SH-SY5Y (cell line): ENCODE measurements at regions not wholly inside any gene's neighbourhood (a gene's known extent, or its start where the extent isn't known, plus 50 kb on each side); places are given as distances from the start of the nearest gene placed in this dataset.

Experiments used
- GATA2 ChIP-seq: IDR thresholded peaks from 2 replicates; pipeline ENCODE4 v1.6.1; 2011; ENCODE audit warnings: mild to moderate bottlenecking, low read depth, low read length
- GATA3 ChIP-seq: IDR thresholded peaks from 2 replicates; pipeline ENCODE4 v1.6.1; 2011; ENCODE audit warnings: low read depth, mild to moderate bottlenecking, low read length, moderate library complexity

GRCh38 chr6:44590471-44590870 lies 203.0 kb downstream of the CDC5L start:
- TF ChIP-seq GATA2 = no peak

DNA sequence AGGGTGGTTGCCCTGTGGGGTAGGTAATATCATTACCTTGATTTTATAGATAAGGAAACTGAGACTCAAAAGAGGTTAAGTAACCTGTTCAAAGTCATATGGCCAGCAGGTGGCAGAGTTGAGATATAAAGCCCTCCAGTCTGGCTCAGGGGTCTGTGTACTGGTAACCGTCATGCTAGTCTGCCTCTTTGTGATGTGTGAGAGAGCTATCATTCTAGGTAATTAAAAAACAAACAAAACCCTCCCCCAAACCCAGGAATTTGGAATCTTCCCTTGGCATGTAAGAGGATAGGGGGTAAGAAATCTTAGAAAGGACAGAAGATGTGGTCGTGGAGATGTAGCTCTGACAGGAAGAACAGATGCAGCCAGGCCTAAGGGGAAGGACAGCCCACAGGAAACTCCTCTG lies 206.0 kb downstream of the CDC5L start:
- no peak for TF ChIP-seq GATA3
- no peak for TF ChIP-seq GATA2

- TF ChIP-seq GATA3 = no peak
- no peak for TF ChIP-seq GATA2
These were observed 207.0 kb downstream of the CDC5L start for GRCh38 chr6:44594481-44594880.

GRCh38 chr6:44598679-44599078 lies 211.2 kb downstream of the CDC5L start:
- TF ChIP-seq GATA3 = no peak

DNA sequence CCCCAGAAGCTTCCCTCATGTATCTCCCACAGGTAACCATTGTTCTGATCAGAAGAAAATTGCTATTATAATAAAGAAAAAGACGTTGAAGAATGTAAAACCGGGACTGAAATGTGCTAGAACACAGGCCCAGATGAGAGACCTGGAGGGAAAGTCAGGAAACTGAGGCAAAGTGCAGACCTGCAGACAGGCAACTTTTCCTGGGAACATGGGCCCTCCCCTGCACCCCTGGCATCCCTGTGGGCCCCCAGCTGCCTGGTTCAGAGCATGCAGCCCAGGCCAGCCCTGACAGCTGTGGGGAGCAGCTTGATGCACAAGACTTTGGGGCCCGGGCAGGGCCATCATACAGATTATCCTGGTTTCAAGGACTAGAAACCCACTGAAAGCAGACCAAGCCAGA lies 212.2 kb downstream of the CDC5L start:
- no peak for TF ChIP-seq GATA2
- no peak for TF ChIP-seq GATA3

GRCh38 chr6:44603044-44603686 lies 215.7 kb downstream of the CDC5L start:
- no peak for TF ChIP-seq GATA2
- no peak for TF ChIP-seq GATA3

DNA sequence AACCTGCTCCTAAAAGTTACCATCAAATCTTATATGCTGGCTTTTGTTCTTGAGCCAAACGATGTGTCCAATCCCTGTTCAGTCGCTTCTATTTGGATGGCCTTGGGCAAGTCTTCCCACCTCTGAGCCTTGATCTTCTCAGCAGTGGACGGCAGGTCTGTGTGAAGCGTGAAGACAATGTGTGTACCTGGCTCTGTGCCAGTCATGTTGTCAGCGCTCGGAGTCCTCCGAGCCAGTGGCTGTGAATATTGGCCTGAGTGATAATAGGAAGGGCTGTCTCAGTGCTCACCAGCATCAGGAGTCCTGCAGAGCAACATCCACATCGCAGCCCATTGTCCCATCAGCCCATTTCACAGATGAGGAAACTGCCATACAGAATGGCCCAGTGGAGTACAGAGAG lies 219.0 kb downstream of the CDC5L start:
- no peak for TF ChIP-seq GATA2
- TF ChIP-seq GATA3 = no peak

DNA sequence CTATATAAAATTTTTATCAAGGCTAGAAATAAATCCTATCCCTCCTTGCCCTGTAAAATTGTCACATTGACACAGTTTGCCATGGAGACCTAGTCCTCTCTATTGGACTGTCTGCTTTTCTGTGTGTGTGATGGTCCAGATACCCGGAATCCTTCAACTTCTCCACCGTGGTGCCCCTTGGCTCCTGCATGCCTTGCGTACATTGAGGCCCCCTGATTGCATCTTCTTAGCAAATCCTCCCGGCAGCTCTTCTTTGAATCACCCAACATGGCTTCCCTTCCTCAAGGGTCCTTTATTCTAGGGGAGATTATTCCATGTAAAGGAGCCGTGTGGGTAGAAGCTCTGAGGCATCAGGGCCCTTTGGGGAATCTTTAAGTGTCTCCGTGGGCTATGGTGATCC lies 219.5 kb downstream of the CDC5L start:
- TF ChIP-seq GATA2 = no peak

- TF ChIP-seq GATA2 (no peak), GATA3 (no peak)
These were observed 220.7 kb downstream of the CDC5L start for GRCh38 chr6:44608175-44608574.

DNA sequence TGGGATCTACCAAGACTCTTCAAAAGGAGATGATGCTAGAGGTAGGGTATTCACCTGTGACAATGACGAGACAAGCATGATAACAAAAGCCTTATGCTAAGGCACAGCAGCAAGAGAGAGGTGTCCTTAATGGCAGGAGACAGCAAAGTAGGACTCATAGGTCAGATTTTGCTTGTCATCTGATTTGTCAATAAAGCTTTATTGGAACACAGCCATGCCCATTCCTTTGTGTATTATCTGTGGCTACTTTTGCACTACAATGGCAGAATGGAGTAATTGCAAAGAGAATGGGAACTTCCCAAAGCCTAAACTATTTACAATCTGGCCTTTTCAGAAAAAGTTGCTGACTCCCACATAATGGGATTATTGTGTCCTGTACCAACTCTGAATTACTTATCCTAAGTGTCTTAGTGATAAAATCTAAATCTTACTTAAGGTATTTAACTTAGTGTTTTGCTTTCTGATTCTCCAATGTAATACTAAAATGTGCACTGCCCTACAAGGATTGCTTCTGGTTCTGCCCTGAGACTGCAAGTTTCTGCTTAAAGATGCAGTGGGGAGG lies 221.6 kb downstream of the CDC5L start:
- TF ChIP-seq GATA3 (no peak), GATA2 (no peak)

GRCh38 chr6:44614396-44614795 lies 226.9 kb downstream of the CDC5L start:
- TF ChIP-seq GATA2 (no peak), GATA3 (no peak)

- TF ChIP-seq GATA2 (no peak), GATA3 (no peak)
These were observed 228.1 kb downstream of the CDC5L start for GRCh38 chr6:44615621-44616020.

- TF ChIP-seq GATA2 (no peak), GATA3 (no peak)
These were observed 229.9 kb downstream of the CDC5L start for GRCh38 chr6:44617416-44617815.

DNA sequence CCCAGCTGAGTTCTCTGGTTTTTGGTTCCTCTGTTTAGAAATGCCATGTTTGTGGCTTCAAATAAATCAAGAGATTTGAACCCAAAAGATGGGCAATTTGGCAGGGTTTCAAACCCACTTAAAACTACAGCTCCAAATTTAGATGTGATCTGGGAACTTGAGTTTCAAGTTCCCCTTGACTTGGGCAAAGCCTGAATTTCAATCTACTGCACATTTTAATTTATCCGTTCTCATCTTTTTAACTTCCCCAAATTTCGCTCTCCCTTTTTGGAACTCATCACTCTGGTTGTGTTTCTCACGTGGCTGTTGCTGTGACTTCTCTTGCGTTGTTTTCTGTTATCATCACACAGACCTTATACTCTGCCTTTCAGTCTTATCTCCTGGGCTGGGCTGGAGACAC lies 230.9 kb downstream of the CDC5L start:
- TF ChIP-seq GATA3 (no peak), GATA2 (no peak)

GRCh38 chr6:44620922-44621321 lies 233.4 kb downstream of the CDC5L start:
- TF ChIP-seq GATA2 = no peak
- no peak for TF ChIP-seq GATA3

DNA sequence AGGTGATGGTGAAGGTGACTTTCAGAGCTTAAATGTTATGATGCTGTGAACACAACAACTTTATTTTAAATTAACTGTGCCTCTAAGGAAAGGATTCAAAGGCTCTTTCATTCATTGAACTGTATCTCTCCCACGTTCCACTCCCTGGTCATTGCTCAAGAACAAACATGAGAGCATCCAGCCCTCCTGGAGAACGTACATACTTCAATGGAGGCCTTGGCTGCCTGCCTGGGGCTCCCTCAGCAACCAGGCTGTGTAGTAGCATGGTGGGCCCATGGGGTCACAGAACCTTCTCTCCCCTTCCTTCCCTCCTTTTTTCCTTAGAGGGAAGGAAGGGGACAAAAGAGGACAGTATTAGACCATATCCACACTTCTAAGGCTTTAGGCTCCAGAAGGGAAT lies 234.3 kb downstream of the CDC5L start:
- TF ChIP-seq GATA2 = no peak
- TF ChIP-seq GATA3 = no peak

GRCh38 chr6:44622555-44622954 lies 235.0 kb downstream of the CDC5L start:
- TF ChIP-seq GATA3 = no peak
